WTC11 (cell line): ENCODE measurements at regions not wholly inside any gene's neighbourhood (a gene's known extent, or its start where the extent isn't known, plus 50 kb on each side); places are given as distances from the start of the nearest gene placed in this dataset.

Source experiments
- CTCF ChIP-seq: fragments of 200-600 bp; IDR thresholded peaks from 2 replicates; pipeline ENCODE4 v1.8.0; 2022; ENCODE audit warnings: antibody characterized with exemption
- JUN ChIP-seq: sonication (generic); formaldehyde crosslinking; IDR thresholded peaks from 2 replicates; pipeline ENCODE4 v1.8.0; 2023; ENCODE audit warnings: mild to moderate bottlenecking, missing genetic modification reagents
- NFYB ChIP-seq: sonication (generic); formaldehyde crosslinking; conservative IDR thresholded peaks from 2 replicates; pipeline ENCODE4 v1.8.0; 2022; ENCODE audit warnings: low read depth, missing genetic modification reagents

- TF ChIP-seq NFYB (no peak), JUN (CRISPR knock-in tag) (no peak), CTCF (no peak)
Measured at GRCh38 chr10:120972259-120972658, 121.1 kb downstream of the WDR11 start.
